ELF-1 (cell line): ENCODE measurements at regions not wholly inside any gene's neighbourhood (a gene's known extent, or its start where the extent isn't known, plus 50 kb on each side); places are given as distances from the start of the nearest gene placed in this dataset.
"Not testable (repeated sequence)": the region's sequence is repeated elsewhere in the genome, so short reads cannot be mapped to it uniquely, and the experiment has no call there.

Source experiments
- DNase-seq: peaks from one replicate; pipeline ENCODE4 v3.0.0-alpha.2; 2016; ENCODE audit warnings: low read depth, low spot score

DNA sequence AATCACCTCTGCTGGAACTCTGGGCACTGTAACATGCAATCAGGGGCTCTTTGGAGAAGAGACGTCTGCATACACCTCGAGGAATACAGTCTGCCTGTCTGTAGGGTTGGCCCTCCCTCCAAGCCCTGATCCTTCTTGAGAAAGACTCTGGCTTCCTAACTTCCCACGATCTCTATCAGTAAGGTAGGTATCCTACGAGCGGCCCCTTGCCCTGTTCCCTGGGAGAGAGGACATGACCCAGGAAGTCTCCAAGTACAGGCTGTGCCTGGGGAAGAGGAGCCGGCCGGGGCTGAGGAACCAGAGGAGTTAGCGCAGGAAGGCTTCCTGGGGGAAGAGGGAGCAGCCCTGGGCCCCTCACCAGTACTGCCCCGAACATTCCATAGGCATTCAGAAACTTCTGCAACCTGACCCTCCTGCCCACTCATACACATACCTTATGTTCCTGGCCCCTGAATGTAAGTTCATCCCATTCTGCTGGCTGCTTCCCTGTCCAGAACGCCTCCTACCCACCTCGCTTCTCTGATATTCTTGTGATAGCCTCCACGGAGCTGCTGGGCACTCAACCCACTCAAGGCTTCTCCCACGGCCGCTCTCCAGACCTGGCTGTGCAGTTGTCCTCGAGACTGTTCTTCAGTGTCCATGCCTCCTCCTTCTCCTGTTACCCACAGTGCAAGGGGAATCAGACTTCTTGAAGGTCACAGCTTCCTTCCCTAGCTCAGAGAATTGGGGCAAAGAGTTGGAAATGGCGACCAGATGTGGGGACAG, 116.1 kb downstream of the CYP26B1 start:
- DNase-seq: peak; percentile 13

DNA sequence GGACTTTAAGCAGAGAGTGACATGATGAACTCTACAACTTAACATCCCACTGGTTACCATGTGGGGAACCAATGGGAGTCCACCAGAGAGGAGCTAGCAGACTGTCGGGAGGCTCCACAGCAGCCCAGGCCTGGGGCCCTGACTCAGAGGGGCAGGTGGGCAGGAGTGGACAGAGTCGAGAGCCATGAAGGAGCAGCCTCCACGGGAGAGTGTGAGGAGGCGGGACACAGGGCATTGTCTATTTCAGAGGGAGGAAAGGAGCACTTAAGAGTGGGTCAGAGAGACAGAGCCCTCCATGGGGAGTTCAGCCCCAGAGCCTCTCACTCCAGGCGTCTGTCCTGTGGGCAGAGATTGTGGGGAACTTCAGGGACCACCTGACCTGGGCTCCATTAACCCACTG, 118.7 kb downstream of the CYP26B1 start:
- DNase-seq: no peak

DNA sequence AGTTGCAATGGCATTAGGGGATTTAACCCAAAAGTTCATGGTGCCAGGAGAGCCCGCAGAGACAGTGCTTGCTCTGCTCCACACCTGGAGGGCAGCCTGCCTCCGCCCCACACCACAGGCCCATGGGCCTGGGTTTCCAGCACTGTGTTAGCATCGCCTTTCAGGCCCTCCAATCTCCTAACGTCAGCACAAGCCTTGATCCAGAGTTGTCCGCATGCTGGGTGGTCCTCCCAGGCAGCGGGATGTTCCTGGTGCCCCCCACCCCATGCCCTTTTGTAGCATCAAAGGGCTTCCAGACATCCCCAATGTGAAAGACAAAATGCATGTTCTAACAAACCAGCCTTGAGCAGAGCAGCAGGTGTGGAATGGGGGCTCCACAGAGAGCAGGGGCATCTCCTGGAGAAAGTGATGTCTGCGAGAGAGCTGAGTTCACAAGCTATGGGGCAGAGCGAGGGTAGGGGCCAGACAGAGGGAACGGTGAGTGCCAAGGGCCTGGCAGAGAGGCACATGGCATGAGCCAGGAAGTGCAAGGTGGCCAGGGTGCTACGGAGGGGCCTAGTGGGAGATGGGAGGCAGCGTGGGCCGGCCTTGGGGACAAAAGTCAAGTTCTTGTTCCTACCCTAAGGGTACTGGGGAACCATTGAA, 119.2 kb downstream of the CYP26B1 start:
- no peak for DNase-seq

- no peak for DNase-seq
These were observed 120.1 kb downstream of the CYP26B1 start for GRCh38 chr2:72027426-72028161.

GRCh38 chr2:72026819-72027425, 120.7 kb downstream of the CYP26B1 start:
- no peak for DNase-seq

GRCh38 chr2:72024451-72025175, 123.0 kb downstream of the CYP26B1 start:
- DNase-seq: no peak

- no peak for DNase-seq
These were observed 123.8 kb downstream of the CYP26B1 start for GRCh38 chr2:72023678-72024390.

GRCh38 chr2:72021371-72021770, 126.3 kb downstream of the CYP26B1 start:
- DNase-seq: not testable (repeated sequence)

- no peak for DNase-seq
These were observed 132.4 kb downstream of the CYP26B1 start for GRCh38 chr2:72015266-72015665.

DNA sequence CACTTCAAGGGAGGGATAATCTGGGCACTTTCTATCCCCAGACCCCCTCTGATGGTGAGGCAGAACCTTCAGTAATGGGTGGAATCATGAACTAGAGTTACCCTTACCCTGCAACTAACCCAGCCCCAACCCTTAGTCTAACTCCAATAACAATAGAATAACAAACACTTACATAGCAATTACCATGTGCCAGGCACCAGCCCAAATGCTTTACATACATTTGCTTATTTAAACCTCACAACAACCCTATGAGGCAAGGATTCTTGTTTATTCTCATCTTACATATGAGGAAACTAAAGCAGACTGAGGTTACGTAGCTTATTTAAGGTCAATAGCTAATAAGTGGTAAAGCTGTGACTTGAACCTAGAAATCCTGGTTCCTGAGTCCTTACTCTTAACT, 132.8 kb downstream of the CYP26B1 start:
- no peak for DNase-seq

DNA sequence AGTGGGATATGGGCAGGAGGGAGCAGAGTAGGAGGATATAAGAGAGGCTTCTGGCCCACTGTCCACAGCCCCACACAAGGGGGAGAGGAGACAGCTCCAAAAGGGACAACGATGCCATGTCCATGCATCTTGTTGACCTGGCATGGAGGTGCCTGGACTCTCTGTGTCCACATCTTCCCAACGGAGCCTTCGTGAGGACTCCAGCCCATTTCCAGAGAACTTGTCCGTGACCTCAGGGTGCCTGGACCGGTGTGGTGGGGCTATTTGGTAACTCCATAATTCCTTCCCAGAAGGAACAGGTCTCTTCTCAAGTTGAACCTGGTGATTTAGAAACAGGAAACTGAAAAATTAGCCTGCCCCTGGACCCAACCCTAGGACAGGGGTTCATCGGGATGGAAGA, 133.9 kb downstream of the CYP26B1 start:
- no peak for DNase-seq

GRCh38 chr2:72012886-72013574, 134.6 kb downstream of the CYP26B1 start:
- DNase-seq: peak; percentile 67

- DNase-seq: no peak
These were observed 135.9 kb downstream of the CYP26B1 start for GRCh38 chr2:72011791-72012190.

- DNase-seq: no peak
These were observed 136.3 kb downstream of the CYP26B1 start for GRCh38 chr2:72011370-72011689.

DNA sequence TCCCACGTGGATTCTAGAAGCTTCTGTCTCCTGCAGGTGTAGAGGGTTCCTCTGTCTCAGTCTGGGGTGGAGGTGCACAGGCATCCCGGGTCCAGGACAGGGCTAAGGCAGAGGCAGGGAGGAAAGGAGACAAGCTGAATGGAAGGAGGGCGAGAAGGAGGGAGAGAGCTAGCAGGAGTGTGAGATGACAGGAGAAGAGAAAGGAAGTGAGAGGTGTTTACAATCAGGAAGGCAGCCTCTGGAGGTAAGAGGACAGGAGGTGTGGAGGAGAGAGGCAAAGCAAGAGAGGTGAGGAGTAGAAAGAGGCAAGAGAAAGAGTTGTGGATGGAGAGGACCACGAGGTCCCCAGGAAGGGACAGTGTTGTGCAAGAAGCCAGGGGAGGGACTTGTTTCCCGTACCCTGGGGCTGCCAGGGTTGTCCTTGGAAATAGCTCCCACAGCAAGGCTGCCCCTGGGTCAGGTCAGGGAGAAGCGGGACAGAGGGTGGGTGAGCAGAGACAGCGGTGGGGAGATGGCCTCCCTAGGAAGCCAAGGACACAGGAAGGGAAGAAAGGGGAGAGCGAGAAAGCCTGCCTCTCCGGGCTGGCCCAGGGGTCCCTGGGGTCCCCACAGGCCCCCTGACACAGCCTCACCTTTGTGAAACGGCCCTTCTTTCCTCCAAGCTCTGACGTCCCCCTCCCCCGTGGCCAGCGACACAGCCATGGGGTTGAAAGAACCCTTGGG, 136.9 kb downstream of the CYP26B1 start:
- DNase-seq: peak; percentile 1

GRCh38 chr2:72008608-72009007, 139.1 kb downstream of the CYP26B1 start:
- DNase-seq: no peak

DNA sequence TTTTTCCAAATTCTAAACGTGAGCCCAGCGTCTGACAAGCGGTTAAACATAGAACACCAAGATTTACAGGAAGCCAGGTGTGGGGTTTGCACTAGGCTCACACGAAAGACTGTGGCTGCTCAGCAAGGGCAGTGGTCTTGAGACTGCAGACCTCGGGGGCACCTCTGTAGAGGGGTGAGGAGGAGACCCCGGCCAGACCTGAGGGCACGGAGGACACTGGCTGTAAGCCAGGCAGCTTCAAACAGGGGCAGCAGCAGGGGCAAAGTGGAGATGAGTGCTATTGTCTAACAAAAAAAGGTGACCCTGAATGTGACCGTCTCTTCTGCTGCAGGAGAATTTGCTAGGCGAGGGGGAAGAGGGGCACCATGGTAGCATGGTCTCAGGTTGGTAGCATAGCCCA, 140.3 kb downstream of the CYP26B1 start:
- DNase-seq: no peak

DNA sequence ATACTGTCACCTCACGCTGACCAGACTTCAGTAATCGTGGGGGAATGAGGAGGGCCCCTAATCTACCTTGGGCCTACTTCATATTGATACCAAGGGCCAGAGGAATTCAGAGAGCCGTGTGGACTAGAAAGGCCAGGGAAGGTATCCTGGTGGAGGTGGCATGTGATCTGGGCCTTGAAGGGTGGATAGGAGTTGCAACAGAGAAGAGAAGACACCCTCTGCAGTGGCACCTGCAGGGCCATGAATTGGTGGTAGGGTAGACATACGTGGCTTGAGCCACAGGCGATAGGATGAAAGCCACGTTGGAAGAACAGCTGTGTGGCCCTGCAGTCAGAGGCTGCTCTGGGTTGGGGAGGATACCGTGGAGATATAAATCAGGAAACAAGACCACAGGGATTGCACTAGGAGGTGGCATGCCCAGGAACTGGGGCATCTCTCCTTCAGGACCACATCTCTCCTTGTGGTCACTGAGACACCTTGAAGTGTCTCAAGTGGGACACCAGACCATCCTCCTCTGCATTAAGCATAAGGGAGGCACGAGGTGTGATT, 141.4 kb downstream of the CYP26B1 start:
- no peak for DNase-seq

DNA sequence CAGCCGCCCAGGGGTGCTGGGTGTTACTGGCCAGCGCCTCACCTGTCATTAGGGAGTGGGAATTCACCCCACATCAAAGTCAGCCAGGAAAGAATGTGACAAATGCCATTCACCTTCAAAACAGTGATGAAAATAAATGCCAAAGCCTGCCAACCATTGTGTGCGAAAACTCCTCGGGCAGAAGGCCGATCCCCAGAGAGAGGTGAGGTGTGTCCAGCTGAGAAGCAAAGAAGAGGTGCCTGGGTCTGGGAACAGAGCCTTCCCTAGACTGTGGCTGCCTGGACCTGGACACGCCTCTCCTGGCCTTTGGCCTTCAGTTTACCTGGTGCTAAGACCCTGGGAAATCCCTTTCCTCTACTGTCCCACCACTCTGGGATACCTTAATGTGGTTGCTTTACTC, 142.7 kb downstream of the CYP26B1 start:
- DNase-seq: peak; percentile 1
